Astrocyte of the spinal cord (primary cell): ENCODE measurements at regions not wholly inside any gene's neighbourhood (a gene's known extent, or its start where the extent isn't known, plus 50 kb on each side); places are given as distances from the start of the nearest gene placed in this dataset.

ENCODE experiments used
- DNase-seq: peaks from one replicate; pipeline ENCODE4 v3.0.0; 2011; ENCODE audit warnings: low read depth, low spot score
- H3K4me3 ChIP-seq: 2 replicates; pipeline ENCODE4 v1.5.1; 2011; ENCODE audit warnings: low read depth, mild to moderate bottlenecking, low read length, moderate library complexity
- in situ Hi-C: cut with HindIII; loops from 2 replicates; pipeline ENCODE4 v1.10.0; 2017; ENCODE audit warnings: low sequenced_read_pairs
- TF ChIP-seq, protein P1 (sequence below): IDR thresholded peaks from 2 replicates; pipeline ENCODE4 v1.5.1; 2012; ENCODE audit warnings: low read depth, mild to moderate bottlenecking, low read length, inconsistent platforms

DNA sequence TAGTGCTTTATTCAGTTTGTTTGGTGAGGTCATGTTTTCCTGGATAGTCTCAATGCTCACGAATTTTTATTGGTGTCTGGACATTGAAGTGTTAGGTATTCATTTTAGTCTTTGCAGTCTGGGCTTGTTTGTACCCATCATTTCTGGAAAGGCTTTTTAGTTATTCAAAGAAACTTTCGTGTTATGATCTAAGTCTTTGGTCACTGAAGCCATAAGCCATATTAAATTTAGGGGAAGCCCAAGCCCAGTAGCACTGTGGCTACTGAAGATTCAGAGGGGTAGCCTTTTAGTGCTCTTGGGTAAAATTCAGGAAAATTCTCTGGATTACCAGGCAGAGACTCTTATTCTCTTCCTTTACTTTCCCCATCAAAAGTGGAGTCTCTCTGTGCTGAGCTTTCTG lies 56.2 kb upstream of the PEX5L start:
- DNase-seq: no peak
- H3K4me3 ChIP-seq: no peak overlapping the region
- in situ Hi-C loops: no loop called here
- TF ChIP-seq, protein P1, sequence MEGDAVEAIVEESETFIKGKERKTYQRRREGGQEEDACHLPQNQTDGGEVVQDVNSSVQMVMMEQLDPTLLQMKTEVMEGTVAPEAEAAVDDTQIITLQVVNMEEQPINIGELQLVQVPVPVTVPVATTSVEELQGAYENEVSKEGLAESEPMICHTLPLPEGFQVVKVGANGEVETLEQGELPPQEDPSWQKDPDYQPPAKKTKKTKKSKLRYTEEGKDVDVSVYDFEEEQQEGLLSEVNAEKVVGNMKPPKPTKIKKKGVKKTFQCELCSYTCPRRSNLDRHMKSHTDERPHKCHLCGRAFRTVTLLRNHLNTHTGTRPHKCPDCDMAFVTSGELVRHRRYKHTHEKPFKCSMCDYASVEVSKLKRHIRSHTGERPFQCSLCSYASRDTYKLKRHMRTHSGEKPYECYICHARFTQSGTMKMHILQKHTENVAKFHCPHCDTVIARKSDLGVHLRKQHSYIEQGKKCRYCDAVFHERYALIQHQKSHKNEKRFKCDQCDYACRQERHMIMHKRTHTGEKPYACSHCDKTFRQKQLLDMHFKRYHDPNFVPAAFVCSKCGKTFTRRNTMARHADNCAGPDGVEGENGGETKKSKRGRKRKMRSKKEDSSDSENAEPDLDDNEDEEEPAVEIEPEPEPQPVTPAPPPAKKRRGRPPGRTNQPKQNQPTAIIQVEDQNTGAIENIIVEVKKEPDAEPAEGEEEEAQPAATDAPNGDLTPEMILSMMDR: no peak

DNA sequence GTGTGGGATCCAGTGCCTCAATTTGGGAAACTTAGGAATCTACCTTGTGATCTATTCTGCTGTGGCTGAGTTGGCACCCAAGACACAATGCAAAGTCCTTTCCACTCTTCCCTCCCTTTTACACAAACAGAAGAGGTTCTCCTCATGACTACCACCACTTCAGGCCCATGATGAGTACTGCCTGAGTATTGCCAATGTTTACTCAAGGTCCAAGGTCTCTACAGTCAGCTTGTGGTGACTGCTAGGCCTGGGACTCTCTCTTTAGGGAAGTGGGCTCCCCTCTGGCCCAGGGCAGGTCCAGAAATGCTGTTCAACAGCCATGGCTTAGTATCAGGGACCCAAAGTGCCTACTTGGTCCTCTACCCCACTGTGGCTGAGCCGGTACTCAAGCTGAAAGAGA lies 56.8 kb upstream of the PEX5L start:
- no peak overlapping the region for H3K4me3 ChIP-seq
- in situ Hi-C loops: no loop called here
- no peak for DNase-seq
- TF ChIP-seq, protein P1: no peak

DNA sequence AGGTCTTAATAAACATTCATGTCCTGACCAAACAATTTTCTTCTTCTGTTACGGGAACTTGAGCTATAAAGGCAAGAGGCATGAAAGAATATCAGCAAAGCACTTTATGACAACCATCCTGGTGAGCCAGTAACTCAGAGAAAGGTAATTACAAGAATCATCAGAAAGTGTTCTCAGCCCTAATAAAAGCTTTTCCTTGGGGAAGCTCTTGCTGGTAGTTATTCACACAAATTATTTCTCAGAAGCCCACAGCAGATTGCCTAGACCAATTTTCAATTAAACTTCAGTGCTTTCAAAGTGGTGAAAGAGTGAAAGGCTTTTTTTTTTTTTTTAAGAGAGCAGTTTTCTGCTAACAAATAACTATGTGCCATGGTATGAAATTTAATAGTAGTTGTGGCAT lies 60.9 kb upstream of the PEX5L start:
- no peak overlapping the region for H3K4me3 ChIP-seq
- TF ChIP-seq, protein P1: no peak
- in situ Hi-C loops: no loop called here
- no peak for DNase-seq

DNA sequence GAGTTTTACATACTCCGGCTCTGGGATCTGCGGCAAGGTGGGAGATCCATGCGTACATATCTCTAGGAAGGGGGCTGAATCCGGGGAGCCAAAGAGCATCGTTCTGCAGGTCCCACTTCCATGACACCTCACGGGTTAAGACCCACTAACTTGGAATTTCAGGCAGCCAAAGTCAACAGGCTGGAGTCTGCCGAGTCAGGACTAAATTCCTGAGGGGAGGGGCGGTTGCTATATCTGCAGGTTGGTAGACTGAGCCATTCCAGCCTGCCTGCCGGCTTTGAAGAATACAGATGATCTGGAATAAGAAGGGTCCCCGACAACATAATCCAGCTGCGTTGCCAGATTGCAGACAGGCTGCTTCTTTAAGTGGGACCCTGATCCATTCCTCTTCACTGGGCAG lies 65.4 kb upstream of the PEX5L start:
- no peak for DNase-seq
- in situ Hi-C loops: no loop called here
- no peak overlapping the region for H3K4me3 ChIP-seq
- TF ChIP-seq, protein P1: no peak

DNA sequence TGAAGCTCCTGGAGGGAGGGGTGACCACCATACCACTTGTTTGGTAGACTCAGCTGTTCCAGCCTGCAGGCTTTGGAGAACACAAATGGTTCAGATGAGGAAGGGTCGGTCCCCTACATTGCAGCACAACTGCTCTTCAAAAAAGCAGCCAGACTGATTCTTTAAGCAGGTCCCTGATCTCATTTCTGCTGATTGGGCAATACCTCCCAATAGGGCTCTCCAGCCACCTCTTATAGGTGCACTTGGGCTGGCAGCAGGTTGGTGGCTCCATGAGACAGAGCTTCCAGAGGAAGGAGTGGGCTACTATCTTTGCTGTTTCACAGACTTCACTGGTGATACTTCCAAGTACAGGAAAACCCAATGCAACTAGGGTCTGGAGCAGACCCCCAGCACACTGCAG lies 65.9 kb upstream of the PEX5L start:
- in situ Hi-C loops: no loop called here

DNA sequence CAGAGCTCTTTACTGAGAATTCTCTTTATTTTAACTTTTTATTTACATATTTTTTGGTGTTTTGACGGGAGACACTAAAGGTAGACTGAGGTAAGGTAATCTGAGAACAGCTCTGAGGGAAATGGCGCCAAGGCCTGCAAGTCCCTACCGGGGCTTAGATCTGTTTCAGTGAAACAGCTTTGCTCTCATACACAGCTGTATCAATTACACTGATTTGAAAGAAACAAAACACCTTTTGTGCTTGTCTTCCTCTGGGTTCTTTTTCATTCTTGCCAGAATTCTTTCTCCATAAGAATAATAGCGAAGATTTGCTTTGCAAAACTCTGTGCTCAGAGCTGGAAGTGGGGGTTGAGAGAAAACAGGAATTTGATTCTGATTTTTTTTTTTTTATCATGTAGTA lies 79.5 kb upstream of the PEX5L start:
- TF ChIP-seq, protein P1: no peak
- in situ Hi-C loops: no loop called here
- no peak for DNase-seq
- no peak overlapping the region for H3K4me3 ChIP-seq

More for the DNA sequence above, 65.9 kb upstream of the PEX5L start:
- no peak overlapping the region for H3K4me3 ChIP-seq
- DNase-seq: no peak
- TF ChIP-seq, protein P1: no peak

DNA sequence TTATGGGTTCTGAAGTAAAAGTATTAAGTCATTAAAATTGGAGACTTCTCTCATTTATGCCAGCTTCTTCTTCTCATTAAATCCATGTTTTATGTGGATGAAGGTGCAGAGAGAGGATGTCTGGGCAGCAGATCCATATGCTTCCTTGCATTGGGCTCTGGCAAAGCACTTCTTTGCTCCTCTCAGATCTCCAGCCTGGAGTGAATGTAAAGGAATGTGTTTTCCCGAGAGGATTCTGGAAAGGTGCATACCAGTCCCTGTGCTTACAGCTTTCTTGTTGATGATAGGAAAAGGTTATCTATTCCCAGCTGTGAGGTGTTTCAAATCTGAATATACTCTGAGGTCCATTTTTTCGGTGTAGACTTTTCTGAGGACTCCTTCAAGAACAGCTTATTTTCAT lies 79.9 kb upstream of the PEX5L start:
- in situ Hi-C loops: no loop called here

More for the DNA sequence above, 79.9 kb upstream of the PEX5L start:
- TF ChIP-seq, protein P1: no peak
- no peak for DNase-seq
- no peak overlapping the region for H3K4me3 ChIP-seq
